Nucleus accumbens (tissue), 56 donors: ENCODE measurements at regions not wholly inside any gene's neighbourhood (a gene's known extent, or its start where the extent isn't known, plus 50 kb on each side); places are given as distances from the start of the nearest gene placed in this dataset.

ENCODE experiments used
- DNase-seq, 56 donors: peaks; one replicate each; lab custom pipeline; 2025; lab: John Stamatoyannopoulos, UW

DNA sequence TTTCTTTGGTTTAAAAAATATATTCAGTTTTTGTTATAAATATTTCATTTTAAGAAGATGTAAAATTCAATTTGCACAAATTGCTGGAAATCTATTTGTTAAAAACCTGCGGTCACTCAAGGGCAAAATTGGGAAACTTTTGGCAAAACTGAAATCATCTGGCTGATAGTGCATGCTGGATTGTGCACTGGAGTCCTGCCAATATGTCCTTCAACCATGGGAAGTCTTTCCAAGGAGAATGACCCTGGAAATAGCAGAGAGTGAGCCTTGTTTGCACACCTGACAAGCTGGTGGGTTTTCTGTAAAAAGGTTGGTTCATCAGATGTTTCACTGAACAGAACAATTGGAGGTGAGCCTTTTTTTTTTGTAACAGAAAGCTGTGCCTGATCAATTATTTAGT is 413.5 kb downstream of the BTBD3 start:
- no peak for DNase-seq

- DNase-seq, result no peak
These were observed 419.9 kb downstream of the BTBD3 start for GRCh38 chr20:12337601-12338000.

- DNase-seq, result no peak
These were observed 428.3 kb downstream of the BTBD3 start for GRCh38 chr20:12345978-12346377.

DNA sequence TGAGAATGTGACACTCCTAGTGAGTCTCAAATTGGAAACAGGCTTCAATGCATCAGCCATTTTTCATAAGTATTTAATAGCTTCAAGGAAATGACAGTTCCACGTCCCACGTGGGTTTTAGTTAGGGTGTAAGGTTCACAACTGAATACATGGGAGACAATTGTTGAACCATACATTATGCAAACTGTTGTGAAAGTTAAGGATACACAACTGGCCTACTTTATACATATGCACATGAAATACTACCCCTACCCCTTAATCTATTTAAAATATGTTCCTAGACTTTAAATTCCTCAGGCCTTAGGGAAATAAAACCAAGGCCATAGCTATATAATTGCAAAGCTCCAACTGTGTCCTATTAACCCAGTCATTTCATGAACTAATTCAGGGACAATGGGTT is 436.1 kb downstream of the BTBD3 start:
- no peak for DNase-seq

GRCh38 chr20:12354725-12355124 is 437.0 kb downstream of the BTBD3 start:
- no peak for DNase-seq

DNA sequence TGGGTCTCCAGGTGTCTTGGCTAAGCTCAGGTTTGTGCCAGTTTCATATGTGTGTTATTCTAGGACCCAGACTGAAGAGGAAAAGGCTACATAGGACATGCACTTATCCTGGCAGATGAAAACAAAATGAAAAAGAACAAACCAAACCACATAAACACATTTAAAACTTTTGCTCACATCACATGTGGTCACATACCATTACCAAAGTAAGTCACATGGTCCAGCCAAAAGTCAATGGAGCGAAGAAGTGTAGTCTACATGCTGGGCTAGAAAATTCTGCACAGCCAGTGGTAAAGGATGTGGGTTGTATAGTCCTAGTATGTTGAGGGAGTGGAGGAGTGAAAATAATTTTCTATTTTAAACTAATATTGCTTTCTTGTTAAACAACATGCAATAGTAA is 437.5 kb downstream of the BTBD3 start:
- no peak for DNase-seq

GRCh38 chr20:12358006-12358654 is 440.4 kb downstream of the BTBD3 start:
- peak in 2 of 56 donors; percentile 1 to 7 for DNase-seq

DNA sequence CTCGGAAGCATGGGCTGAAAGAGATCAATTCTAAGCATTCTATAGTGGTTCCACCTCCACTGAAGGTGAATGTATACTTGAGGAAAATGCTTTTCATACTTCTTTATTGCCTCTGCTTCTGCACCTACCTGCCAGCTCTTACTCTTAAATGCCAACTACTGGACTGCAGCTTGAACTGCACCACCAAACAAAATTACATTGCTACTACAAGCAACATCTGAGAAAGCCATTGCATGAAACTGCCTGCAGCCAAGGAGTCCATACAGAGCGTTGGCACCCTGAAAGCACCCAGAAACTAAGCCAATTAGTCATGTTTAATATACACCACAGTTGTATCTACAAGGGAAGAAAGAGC is 440.9 kb downstream of the BTBD3 start:
- DNase-seq, result no peak

GRCh38 chr20:12371990-12372389 is 454.3 kb downstream of the BTBD3 start:
- DNase-seq, result no peak

GRCh38 chr20:12372557-12372956 is 454.9 kb downstream of the BTBD3 start:
- no peak for DNase-seq

GRCh38 chr20:12375967-12376366 is 458.3 kb downstream of the BTBD3 start:
- DNase-seq, result no peak

GRCh38 chr20:12383821-12384220 is 466.1 kb downstream of the BTBD3 start:
- no peak for DNase-seq

DNA sequence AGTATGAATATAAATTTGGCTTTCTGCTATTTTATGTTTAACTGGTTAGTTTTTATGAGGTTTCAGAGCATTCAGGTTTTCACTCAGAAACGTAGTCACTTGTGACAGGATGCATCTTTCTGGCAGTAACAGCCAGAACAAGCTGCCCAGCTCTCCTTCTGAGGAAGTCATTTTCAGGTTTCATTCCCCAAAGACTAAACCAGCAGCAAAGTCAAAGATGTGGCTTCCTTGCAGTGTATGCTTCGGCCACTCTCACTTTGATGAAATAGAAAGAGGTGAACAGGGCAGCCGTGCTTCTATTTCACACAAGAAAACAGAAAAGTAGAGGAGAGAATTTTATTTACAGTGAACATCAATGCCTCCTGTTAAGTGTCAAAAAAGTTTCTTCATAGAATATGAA is 469.1 kb downstream of the BTBD3 start:
- no peak for DNase-seq

- DNase-seq, result no peak
These were observed 473.4 kb downstream of the BTBD3 start for GRCh38 chr20:12391099-12391498.

GRCh38 chr20:12394786-12395185 is 477.1 kb downstream of the BTBD3 start:
- no peak for DNase-seq

DNA sequence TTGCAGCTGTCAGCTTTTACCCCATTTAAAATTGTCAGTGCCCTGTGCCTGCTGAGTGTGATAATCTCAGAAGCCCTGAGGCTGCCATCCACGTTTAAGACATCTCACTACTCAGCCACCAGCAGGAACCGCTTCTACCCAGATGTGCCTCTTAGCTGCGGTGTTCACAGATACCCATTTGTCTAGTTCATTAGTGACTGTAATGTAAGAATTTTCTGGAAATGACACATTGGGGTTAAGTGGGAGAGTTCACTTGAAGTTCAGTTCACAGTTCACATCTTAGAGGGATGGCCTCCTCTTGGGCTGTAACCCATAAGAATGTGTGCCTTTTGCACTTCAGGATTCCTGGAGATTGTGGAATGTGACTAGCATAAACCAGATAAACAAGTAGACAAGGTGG is 477.7 kb downstream of the BTBD3 start:
- DNase-seq, result no peak

- DNase-seq, result no peak
These were observed 478.1 kb downstream of the BTBD3 start for GRCh38 chr20:12395760-12396159.

DNA sequence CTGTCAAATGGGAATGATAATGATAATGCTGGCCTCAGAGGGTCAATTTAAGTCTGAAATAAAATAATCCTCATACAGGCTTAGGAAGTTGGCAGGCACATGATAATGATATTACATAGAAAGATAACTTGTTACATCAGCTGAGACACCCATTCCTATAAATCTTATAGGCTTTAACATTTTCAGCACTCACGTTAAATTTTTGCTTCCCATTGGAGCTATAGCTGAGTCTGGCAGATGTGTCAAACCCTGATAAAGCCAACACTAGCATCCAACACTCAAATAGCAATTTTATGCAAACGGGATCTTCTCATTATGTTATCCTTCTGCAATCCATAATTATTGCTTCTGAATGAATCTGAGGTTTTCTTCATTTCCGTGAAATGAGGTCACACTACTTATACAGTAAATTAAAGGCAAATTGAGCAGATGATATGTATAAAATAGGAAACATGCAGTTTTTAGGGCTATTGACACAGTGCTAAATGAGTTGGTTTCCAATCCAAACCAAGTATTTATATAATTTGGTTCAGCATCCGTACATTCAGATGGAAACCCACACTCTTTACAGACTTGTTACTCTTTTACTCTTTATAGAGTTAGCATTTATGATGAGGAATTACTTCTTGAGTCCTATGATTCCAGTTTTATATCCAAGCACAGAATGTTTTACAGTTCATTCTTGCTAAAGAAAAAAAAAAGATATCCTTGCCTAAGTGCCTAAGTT is 481.6 kb downstream of the BTBD3 start:
- no peak for DNase-seq

DNA sequence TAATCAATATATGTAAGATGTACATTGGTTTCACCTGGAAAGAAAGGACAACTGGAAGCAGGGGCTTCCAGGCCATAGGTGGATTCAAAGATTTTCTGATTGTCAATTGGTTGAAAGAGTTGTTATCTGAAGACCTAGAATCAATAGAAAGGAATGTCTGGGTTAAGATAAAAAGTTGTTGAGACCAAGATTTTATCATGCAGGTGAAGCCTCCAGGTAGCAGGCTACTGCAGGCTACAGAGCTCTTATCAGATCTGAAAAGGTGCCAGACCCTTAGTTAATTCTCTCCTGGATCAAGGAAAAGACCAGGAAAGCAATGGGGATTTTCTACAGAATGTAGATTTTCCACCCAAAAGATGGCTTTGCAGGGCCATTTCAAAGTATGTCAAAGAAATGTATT is 487.2 kb downstream of the BTBD3 start:
- no peak for DNase-seq

- DNase-seq, result no peak
These were observed 489.3 kb downstream of the BTBD3 start for GRCh38 chr20:12406978-12407377.

- DNase-seq, result no peak
These were observed 491.8 kb downstream of the BTBD3 start for GRCh38 chr20:12409501-12409900.

- no peak for DNase-seq
These were observed 493.1 kb downstream of the BTBD3 start for GRCh38 chr20:12410783-12411182.
